ENCODE measurements at regions not wholly inside any gene's neighbourhood (a gene's known extent, or its start where the extent isn't known, plus 50 kb on each side); places are given as distances from the start of the nearest gene placed in this dataset.
A peak's percentile ranks its signal among the peaks of the same experiment; 100 is the strongest.

GRCh38 chr3:10555263-10555662, 49.9 kb upstream of the ATP2B2 start:
- Histone ChIP-seq H4K8ac (ENCODE audit: low read depth, low read length) (no peak overlapping the region), H3K79me1 (ENCODE audit: low read length) (no peaks in the 10 kb centered on the region), H2AK5ac (ENCODE audit: low read length) (no peak overlapping the region), H4K5ac (ENCODE audit: low read length) (no peak overlapping the region), H3K4ac (ENCODE audit: low read depth, low read length) (no peak overlapping the region), H3K9ac (ENCODE audit: low read length) (no peak overlapping the region), H2BK120ac (ENCODE audit: low read depth, low read length) (no peak overlapping the region), H3K18ac (ENCODE audit: low read length) (no peak overlapping the region), H3K4me1 (ENCODE audit: control insufficient read depth, low read depth, low read length) (no peaks in the 10 kb centered on the region), H3K4me2 (ENCODE audit: low read length) (no peak overlapping the region), H3K79me2 (ENCODE audit: control insufficient read depth, insufficient read depth, low read length) (no peaks in the 10 kb centered on the region), H2BK5ac (ENCODE audit: low read length) (no peak overlapping the region), H2BK15ac (replicated peaks; ENCODE audit: low read depth) (no peak overlapping the region), H3K23ac (ENCODE audit: low read length) (no peak overlapping the region), H3K27me3 (ENCODE audit: insufficient read depth, low read length, poor library complexity) (no peaks in the 10 kb centered on the region), H3K27ac (ENCODE audit: low read depth, low read length) (no peak overlapping the region), H3K36me3 (ENCODE audit: control insufficient read depth, insufficient read depth, low read length) (no peaks in the 10 kb centered on the region), H3K4me3 (ENCODE audit: low read length) (no peak overlapping the region), H3K56ac (ENCODE audit: low read length) (no peak overlapping the region)
- DNase-seq: peak; percentile 38
- no CpG with 5 or more reads among the region's 1 CpG for WGBS (ENCODE audit: extremely low coverage, insufficient coverage, low lambda C conversion rate)

DNA sequence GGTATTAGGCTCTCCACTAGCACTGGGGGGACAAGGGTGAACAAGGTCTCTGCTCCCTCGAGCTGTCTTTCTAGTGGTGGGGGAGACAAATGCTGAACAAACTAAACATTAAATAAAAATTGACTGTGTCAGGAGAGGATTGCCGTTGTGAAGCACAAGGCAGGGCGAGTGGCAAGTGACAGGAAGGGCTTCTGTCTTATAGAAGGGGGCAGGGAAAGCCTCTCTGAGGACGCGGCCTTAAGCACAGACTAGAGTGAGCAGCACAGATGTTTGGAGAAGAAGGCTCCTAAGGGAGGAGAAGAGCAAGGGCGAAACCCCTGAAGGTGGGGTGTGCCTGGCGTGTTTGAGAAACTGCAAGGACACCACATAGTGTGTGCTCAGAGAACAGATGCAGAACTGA, 50.9 kb upstream of the ATP2B2 start:
- no peaks in the 10 kb centered on the region for H3K79me2 ChIP-seq (ENCODE audit: control insufficient read depth, insufficient read depth, low read length)
- H3K4me2 ChIP-seq (ENCODE audit: low read length): no peak overlapping the region
- H3K4me1 ChIP-seq (ENCODE audit: control insufficient read depth, low read depth, low read length): no peaks in the 10 kb centered on the region
- H3K79me1 ChIP-seq (ENCODE audit: low read length): no peaks in the 10 kb centered on the region
- no CpG with 5 or more reads among the region's 7 CpGs for WGBS (ENCODE audit: extremely low coverage, insufficient coverage, low lambda C conversion rate)
- no peak overlapping the region for H2BK120ac ChIP-seq (ENCODE audit: low read depth, low read length)
- H2BK15ac ChIP-seq (replicated peaks; ENCODE audit: low read depth): no peak overlapping the region
- DNase-seq: no peak
- H3K36me3 ChIP-seq (ENCODE audit: control insufficient read depth, insufficient read depth, low read length): no peaks in the 10 kb centered on the region
- H3K23ac ChIP-seq (ENCODE audit: low read length): no peak overlapping the region
- no peak overlapping the region for H3K4ac ChIP-seq (ENCODE audit: low read depth, low read length)
- H4K8ac ChIP-seq (ENCODE audit: low read depth, low read length): no peak overlapping the region
- no peaks in the 10 kb centered on the region for H3K27me3 ChIP-seq (ENCODE audit: insufficient read depth, low read length, poor library complexity)
- H2BK5ac ChIP-seq (ENCODE audit: low read length): no peak overlapping the region
- H3K18ac ChIP-seq (ENCODE audit: low read length): no peak overlapping the region
- no peak overlapping the region for H3K4me3 ChIP-seq (ENCODE audit: low read length)
- H2AK5ac ChIP-seq (ENCODE audit: low read length): no peak overlapping the region
- H3K56ac ChIP-seq (ENCODE audit: low read length): no peak overlapping the region
- no peak overlapping the region for H3K9ac ChIP-seq (ENCODE audit: low read length)
- H4K5ac ChIP-seq (ENCODE audit: low read length): no peak overlapping the region
- no peak overlapping the region for H3K27ac ChIP-seq (ENCODE audit: low read depth, low read length)

GRCh38 chr3:10557250-10557649, 51.9 kb upstream of the ATP2B2 start:
- WGBS (ENCODE audit: extremely low coverage, insufficient coverage, low lambda C conversion rate): no CpG with 5 or more reads among the region's 7 CpGs
- H3K4me3 ChIP-seq (ENCODE audit: low read length): no peak overlapping the region
- H4K8ac ChIP-seq (ENCODE audit: low read depth, low read length): no peak overlapping the region
- DNase-seq: no peak
- H2BK5ac ChIP-seq (ENCODE audit: low read length): no peak overlapping the region
- no peaks in the 10 kb centered on the region for H3K36me3 ChIP-seq (ENCODE audit: control insufficient read depth, insufficient read depth, low read length)
- no peak overlapping the region for H3K9ac ChIP-seq (ENCODE audit: low read length)
- H3K79me1 ChIP-seq (ENCODE audit: low read length): no peaks in the 10 kb centered on the region
- no peak overlapping the region for H3K4ac ChIP-seq (ENCODE audit: low read depth, low read length)
- H3K18ac ChIP-seq (ENCODE audit: low read length): no peak overlapping the region
- H2BK120ac ChIP-seq (ENCODE audit: low read depth, low read length): no peak overlapping the region
- no peak overlapping the region for H3K23ac ChIP-seq (ENCODE audit: low read length)
- no peaks in the 10 kb centered on the region for H3K79me2 ChIP-seq (ENCODE audit: control insufficient read depth, insufficient read depth, low read length)
- no peak overlapping the region for H3K27ac ChIP-seq (ENCODE audit: low read depth, low read length)
- H3K4me1 ChIP-seq (ENCODE audit: control insufficient read depth, low read depth, low read length): no peaks in the 10 kb centered on the region
- no peak overlapping the region for H3K4me2 ChIP-seq (ENCODE audit: low read length)
- H3K27me3 ChIP-seq (ENCODE audit: insufficient read depth, low read length, poor library complexity): no peaks in the 10 kb centered on the region
- H4K5ac ChIP-seq (ENCODE audit: low read length): no peak overlapping the region
- H2AK5ac ChIP-seq (ENCODE audit: low read length): no peak overlapping the region
- no peak overlapping the region for H2BK15ac ChIP-seq (replicated peaks; ENCODE audit: low read depth)
- H3K56ac ChIP-seq (ENCODE audit: low read length): no peak overlapping the region

DNA sequence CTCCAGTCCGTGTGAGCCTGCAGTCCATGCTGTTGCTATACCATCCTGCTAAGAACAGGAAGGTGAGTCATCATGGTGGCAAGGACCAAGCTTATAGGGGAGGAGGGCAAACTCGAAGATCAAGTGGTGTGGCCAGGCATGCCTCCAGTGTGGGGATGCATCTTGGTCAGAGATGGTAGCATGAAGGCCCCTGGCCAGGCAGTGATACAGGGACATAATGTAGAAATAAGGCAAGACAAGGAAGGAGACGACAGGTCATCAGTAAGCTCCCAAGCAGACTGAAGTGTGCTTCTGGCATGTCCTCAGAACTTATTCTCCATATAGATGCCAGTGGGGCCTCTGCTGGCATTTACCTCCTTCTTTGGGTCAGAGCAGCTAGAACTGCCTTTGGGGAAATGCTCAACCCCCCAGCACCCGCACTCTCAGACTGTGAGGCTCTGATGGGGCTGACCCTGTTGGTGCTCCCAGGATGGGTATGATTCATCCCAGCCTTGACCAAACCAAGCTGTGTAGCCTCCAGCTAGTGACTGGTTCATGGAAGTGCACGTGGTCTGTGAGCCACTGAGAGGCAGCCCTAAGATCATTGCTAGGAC, 52.5 kb upstream of the ATP2B2 start:
- no peak overlapping the region for H2AK5ac ChIP-seq (ENCODE audit: low read length)
- no peak overlapping the region for H2BK5ac ChIP-seq (ENCODE audit: low read length)
- no peak overlapping the region for H4K8ac ChIP-seq (ENCODE audit: low read depth, low read length)
- no peak overlapping the region for H3K4me2 ChIP-seq (ENCODE audit: low read length)
- H4K5ac ChIP-seq (ENCODE audit: low read length): no peak overlapping the region
- H3K56ac ChIP-seq (ENCODE audit: low read length): no peak overlapping the region
- H3K18ac ChIP-seq (ENCODE audit: low read length): no peak overlapping the region
- no peaks in the 10 kb centered on the region for H3K4me1 ChIP-seq (ENCODE audit: control insufficient read depth, low read depth, low read length)
- no peak for DNase-seq
- H2BK15ac ChIP-seq (replicated peaks; ENCODE audit: low read depth): no peak overlapping the region
- no peaks in the 10 kb centered on the region for H3K79me2 ChIP-seq (ENCODE audit: control insufficient read depth, insufficient read depth, low read length)
- no peaks in the 10 kb centered on the region for H3K79me1 ChIP-seq (ENCODE audit: low read length)
- H3K4ac ChIP-seq (ENCODE audit: low read depth, low read length): no peak overlapping the region
- no peak overlapping the region for H3K27ac ChIP-seq (ENCODE audit: low read depth, low read length)
- H3K23ac ChIP-seq (ENCODE audit: low read length): no peak overlapping the region
- H3K9ac ChIP-seq (ENCODE audit: low read length): no peak overlapping the region
- no peak overlapping the region for H3K4me3 ChIP-seq (ENCODE audit: low read length)
- H3K36me3 ChIP-seq (ENCODE audit: control insufficient read depth, insufficient read depth, low read length): no peaks in the 10 kb centered on the region
- no peaks in the 10 kb centered on the region for H3K27me3 ChIP-seq (ENCODE audit: insufficient read depth, low read length, poor library complexity)
- no peak overlapping the region for H2BK120ac ChIP-seq (ENCODE audit: low read depth, low read length)
- no CpG with 5 or more reads among the region's 5 CpGs for WGBS (ENCODE audit: extremely low coverage, insufficient coverage, low lambda C conversion rate)

- no peak for DNase-seq
- no peaks in the 10 kb centered on the region for H3K79me1 ChIP-seq (ENCODE audit: low read length)
- WGBS (ENCODE audit: extremely low coverage, insufficient coverage, low lambda C conversion rate): no CpG with 5 or more reads among the region's 4 CpGs
- H3K23ac ChIP-seq (ENCODE audit: low read length): no peak overlapping the region
- no peak overlapping the region for H3K4me3 ChIP-seq (ENCODE audit: low read length)
- H3K4me1 ChIP-seq (ENCODE audit: control insufficient read depth, low read depth, low read length): no peaks in the 10 kb centered on the region
- H3K36me3 ChIP-seq (ENCODE audit: control insufficient read depth, insufficient read depth, low read length): no peaks in the 10 kb centered on the region
- no peak overlapping the region for H4K5ac ChIP-seq (ENCODE audit: low read length)
- no peak overlapping the region for H3K27ac ChIP-seq (ENCODE audit: low read depth, low read length)
- H3K4ac ChIP-seq (ENCODE audit: low read depth, low read length): no peak overlapping the region
- no peak overlapping the region for H2BK15ac ChIP-seq (replicated peaks; ENCODE audit: low read depth)
- no peaks in the 10 kb centered on the region for H3K79me2 ChIP-seq (ENCODE audit: control insufficient read depth, insufficient read depth, low read length)
- H4K8ac ChIP-seq (ENCODE audit: low read depth, low read length): no peak overlapping the region
- no peak overlapping the region for H2AK5ac ChIP-seq (ENCODE audit: low read length)
- H3K56ac ChIP-seq (ENCODE audit: low read length): no peak overlapping the region
- no peaks in the 10 kb centered on the region for H3K27me3 ChIP-seq (ENCODE audit: insufficient read depth, low read length, poor library complexity)
- H3K4me2 ChIP-seq (ENCODE audit: low read length): no peak overlapping the region
- no peak overlapping the region for H3K18ac ChIP-seq (ENCODE audit: low read length)
- no peak overlapping the region for H3K9ac ChIP-seq (ENCODE audit: low read length)
- no peak overlapping the region for H2BK120ac ChIP-seq (ENCODE audit: low read depth, low read length)
- no peak overlapping the region for H2BK5ac ChIP-seq (ENCODE audit: low read length)
These were observed 53.4 kb upstream of the ATP2B2 start for GRCh38 chr3:10558736-10559135.
